Mesendoderm (in vitro differentiated cells): ENCODE measurements at regions not wholly inside any gene's neighbourhood (a gene's known extent, or its start where the extent isn't known, plus 50 kb on each side); places are given as distances from the start of the nearest gene placed in this dataset.
"Not testable (repeated sequence)": the region's sequence is repeated elsewhere in the genome, so short reads cannot be mapped to it uniquely, and the experiment has no call there.

ENCODE experiments used
- DNase-seq: peaks from one replicate; pipeline ENCODE4 v3.0.0; 2013
- H2AK5ac ChIP-seq: 2 replicates; pipeline ENCODE4 v1.6.1; 2013; ENCODE audit warnings: low read length, inconsistent platforms
- H2BK120ac ChIP-seq: 2 replicates; pipeline ENCODE4 v1.6.1; 2013; ENCODE audit warnings: low read depth, mild to moderate bottlenecking, low read length, moderate library complexity, mixed read lengths
- H2BK15ac ChIP-seq: replicated peaks from 2 replicates; pipeline ENCODE4 v1.6.1; 2013; ENCODE audit warnings: low read depth, mild to moderate bottlenecking, moderate library complexity
- H2BK5ac ChIP-seq: 2 replicates; pipeline ENCODE4 v1.6.1; 2013; ENCODE audit warnings: low read length, inconsistent platforms
- H3K18ac ChIP-seq: 2 replicates; pipeline ENCODE4 v1.6.1; 2013; ENCODE audit warnings: mild to moderate bottlenecking, low read length, mixed read lengths
- H3K23ac ChIP-seq: one replicate; pipeline ENCODE4 v1.6.1; 2013; ENCODE audit warnings: low read length
- H3K27ac ChIP-seq: 2 replicates; pipeline ENCODE4 v1.5.1; 2013; ENCODE audit warnings: low read depth, mild to moderate bottlenecking, inconsistent platforms, low read length, moderate library complexity
- H3K27me3 ChIP-seq: 2 replicates; pipeline ENCODE4 v1.6.1; 2013; ENCODE audit warnings: low read length, control low read depth, mild to moderate bottlenecking, inconsistent platforms; ENCODE audit not compliant: insufficient read depth, poor library complexity
- H3K36me3 ChIP-seq: 2 replicates; pipeline ENCODE4 v1.6.1; 2013; ENCODE audit warnings: low read length, inconsistent platforms; ENCODE audit not compliant: control insufficient read depth, insufficient read depth
- H3K4ac ChIP-seq: one replicate; pipeline ENCODE4 v1.6.1; 2013; ENCODE audit warnings: low read depth, mild to moderate bottlenecking, low read length, moderate library complexity
- H3K4me1 ChIP-seq: 2 replicates; pipeline ENCODE4 v1.6.1; 2013; ENCODE audit warnings: low read depth, low read length, inconsistent platforms; ENCODE audit not compliant: control insufficient read depth
- H3K4me2 ChIP-seq: 2 replicates; pipeline ENCODE4 v1.6.1; 2013; ENCODE audit warnings: low read length
- H3K4me3 ChIP-seq: 2 replicates; pipeline ENCODE4 v1.5.1; 2013; ENCODE audit warnings: mild to moderate bottlenecking, low read length
- H3K56ac ChIP-seq: one replicate; pipeline ENCODE4 v1.6.1; 2013; ENCODE audit warnings: low read length
- H3K79me1 ChIP-seq: 2 replicates; pipeline ENCODE4 v1.6.1; 2013; ENCODE audit warnings: low read length, inconsistent platforms
- H3K79me2 ChIP-seq: 2 replicates; pipeline ENCODE4 v1.6.1; 2013; ENCODE audit warnings: mild to moderate bottlenecking, low read length; ENCODE audit not compliant: control insufficient read depth, insufficient read depth
- H3K9ac ChIP-seq: 2 replicates; pipeline ENCODE4 v1.6.1; 2013; ENCODE audit warnings: low read length, inconsistent platforms
- H4K5ac ChIP-seq: one replicate; pipeline ENCODE4 v1.6.1; 2013; ENCODE audit warnings: low read length
- H4K8ac ChIP-seq: one replicate; pipeline ENCODE4 v1.6.1; 2013; ENCODE audit warnings: low read depth, mild to moderate bottlenecking, control low read depth, low read length, moderate library complexity
- WGBS: extraction: QIAGEN DNeasy Blood & Tissue Kit; methylation state at CpG from one replicate; pipeline ENCODE4 v1.1.7; 2013; ENCODE audit warnings: low lambda C conversion rate, missing lambda C conversion rate; ENCODE audit not compliant: insufficient coverage; ENCODE audit errors: extremely low coverage; 5-methylcytosine and 5-hydroxymethylcytosine counted together

DNA sequence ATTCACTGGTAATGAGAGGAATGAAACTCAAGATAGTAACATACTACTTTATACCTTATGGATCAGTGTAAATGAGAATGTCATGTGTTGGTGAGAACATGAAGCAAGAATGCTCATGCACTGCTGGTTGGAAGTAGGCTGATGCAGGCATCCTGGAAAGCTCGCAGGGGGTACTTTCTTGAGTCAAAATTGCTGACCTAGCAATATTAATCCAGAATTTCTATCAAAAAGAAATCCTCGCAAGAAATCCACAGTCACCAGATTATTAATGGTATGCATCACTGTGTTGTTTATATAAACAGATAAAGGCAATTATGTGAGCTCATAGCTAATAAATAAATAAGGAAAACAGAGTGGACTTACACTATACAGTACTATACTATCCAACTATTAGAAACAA, 713.7 kb upstream of the PKDCC start:
- Histone ChIP-seq H3K27me3 (no peaks in the 10 kb centered on the region), H2BK5ac (no peak overlapping the region), H3K4me3 (no peak overlapping the region), H3K4me1 (no peaks in the 10 kb centered on the region), H2AK5ac (no peak overlapping the region), H3K4me2 (no peak overlapping the region), H4K8ac (no peak overlapping the region), H3K27ac (no peak overlapping the region), H2BK15ac (no peak overlapping the region), H3K36me3 (no peaks in the 10 kb centered on the region), H3K23ac (no peak overlapping the region), H2BK120ac (no peak overlapping the region), H4K5ac (no peak overlapping the region), H3K18ac (no peak overlapping the region), H3K9ac (no peak overlapping the region), H3K79me2 (no peaks in the 10 kb centered on the region), H3K56ac (no peak overlapping the region), H3K79me1 (no peaks in the 10 kb centered on the region), H3K4ac (no peak overlapping the region)
- DNase-seq, result no peak
- WGBS, result no CpG with 5 or more reads among the region's 2 CpGs

DNA sequence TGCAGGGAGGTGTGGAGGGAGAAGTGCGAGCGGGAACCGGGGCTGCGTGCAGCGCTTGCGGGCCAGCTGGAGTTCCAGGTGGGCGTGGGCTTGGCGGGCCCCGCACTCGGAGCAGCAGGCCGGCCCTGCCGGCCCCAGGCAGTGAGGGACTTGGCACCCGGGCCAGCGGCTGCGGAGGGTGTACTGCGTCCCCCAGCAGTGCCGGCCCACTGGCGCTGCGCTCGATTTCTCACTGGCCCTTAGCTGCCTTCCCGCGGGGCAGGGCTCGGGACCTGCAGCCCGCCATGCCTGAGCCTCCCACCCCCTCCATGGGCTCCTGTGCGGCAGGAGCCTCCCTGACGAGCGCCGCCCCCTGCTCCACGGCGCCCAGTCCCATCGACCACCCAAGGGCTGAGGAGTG, 712.2 kb upstream of the PKDCC start:
- not testable (repeated sequence) for H2BK5ac ChIP-seq, DNase-seq, H3K4ac ChIP-seq, H3K27ac ChIP-seq, H3K4me3 ChIP-seq, H2BK15ac ChIP-seq, H4K8ac ChIP-seq, H2AK5ac ChIP-seq, H3K79me1 ChIP-seq, H3K9ac ChIP-seq, H4K5ac ChIP-seq, H3K36me3 ChIP-seq, H3K79me2 ChIP-seq, H3K27me3 ChIP-seq, H3K18ac ChIP-seq, H2BK120ac ChIP-seq, H3K56ac ChIP-seq, H3K4me1 ChIP-seq, H3K23ac ChIP-seq, H3K4me2 ChIP-seq
- WGBS, result no CpG with 5 or more reads among the region's 31 CpGs

DNA sequence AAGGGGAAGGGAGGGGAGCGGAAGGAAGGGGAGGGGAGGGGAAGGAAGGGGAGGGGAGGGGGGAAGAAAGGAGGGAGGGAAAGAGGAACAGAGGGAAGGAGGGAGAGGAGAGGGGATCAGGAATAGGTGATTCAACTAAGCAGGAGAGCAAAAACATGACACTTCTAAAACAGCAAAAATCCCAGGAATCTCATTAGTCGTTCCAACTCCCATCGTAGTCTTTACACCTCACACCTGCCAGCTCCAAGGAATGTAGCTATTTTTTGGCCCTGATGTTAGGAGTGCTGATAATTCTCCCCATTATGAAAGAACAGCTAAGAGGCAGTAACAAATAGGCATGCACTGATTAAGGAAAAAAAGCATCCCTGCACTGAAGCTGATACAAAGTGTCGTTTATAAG, 709.9 kb upstream of the PKDCC start:
- H2BK120ac ChIP-seq, result no peak overlapping the region

DNA sequence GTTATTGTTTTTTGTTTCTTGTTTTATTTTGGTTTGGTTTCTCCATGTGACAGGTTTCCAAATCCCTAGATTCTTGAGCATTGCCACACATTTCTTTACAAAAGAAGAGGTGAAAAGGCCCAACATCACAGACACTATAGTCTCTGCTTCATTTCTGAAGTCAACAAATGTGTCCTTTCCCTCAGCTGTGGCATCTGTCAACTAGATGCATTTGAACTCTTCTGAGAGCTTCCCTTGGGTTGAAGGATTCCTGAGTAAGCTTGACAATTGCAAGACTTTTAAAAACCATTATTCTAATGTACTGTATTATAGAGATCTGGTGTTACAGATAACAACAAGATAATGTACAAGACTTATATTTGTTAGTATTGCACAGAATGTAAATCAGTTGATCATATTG, 703.3 kb upstream of the PKDCC start:
- no peak overlapping the region for H3K18ac ChIP-seq
- no peak overlapping the region for H3K23ac ChIP-seq
- no peaks in the 10 kb centered on the region for H3K4me1 ChIP-seq
- no peak overlapping the region for H3K9ac ChIP-seq
- H3K4me3 ChIP-seq, result no peak overlapping the region
- H4K5ac ChIP-seq, result no peak overlapping the region
- H2BK5ac ChIP-seq, result no peak overlapping the region
- H3K79me1 ChIP-seq, result no peaks in the 10 kb centered on the region
- H2BK120ac ChIP-seq, result no peak overlapping the region
- H3K56ac ChIP-seq, result no peak overlapping the region
- H3K79me2 ChIP-seq, result no peaks in the 10 kb centered on the region
- no peak overlapping the region for H2AK5ac ChIP-seq
- no peak overlapping the region for H2BK15ac ChIP-seq
- no peak overlapping the region for H3K4ac ChIP-seq
- H3K4me2 ChIP-seq, result no peak overlapping the region
- no peaks in the 10 kb centered on the region for H3K27me3 ChIP-seq
- no peaks in the 10 kb centered on the region for H3K36me3 ChIP-seq
- H3K27ac ChIP-seq, result no peak overlapping the region
- DNase-seq, result no peak
- H4K8ac ChIP-seq, result no peak overlapping the region

More for the DNA sequence above, 709.9 kb upstream of the PKDCC start:
- Histone ChIP-seq H3K27ac (no peak overlapping the region), H3K79me1 (no peaks in the 10 kb centered on the region), H2BK15ac (no peak overlapping the region), H3K4ac (no peak overlapping the region), H3K4me2 (no peak overlapping the region), H3K4me3 (no peak overlapping the region), H3K18ac (no peak overlapping the region), H3K4me1 (no peaks in the 10 kb centered on the region), H3K36me3 (no peaks in the 10 kb centered on the region), H3K79me2 (no peaks in the 10 kb centered on the region), H4K8ac (no peak overlapping the region), H3K23ac (no peak overlapping the region), H3K27me3 (no peaks in the 10 kb centered on the region), H2BK5ac (no peak overlapping the region), H3K56ac (no peak overlapping the region), H3K9ac (no peak overlapping the region), H4K5ac (no peak overlapping the region), H2AK5ac (no peak overlapping the region)
- peak; percentile 83 for DNase-seq
- WGBS, result no CpG with 5 or more reads among the region's 4 CpGs

DNA sequence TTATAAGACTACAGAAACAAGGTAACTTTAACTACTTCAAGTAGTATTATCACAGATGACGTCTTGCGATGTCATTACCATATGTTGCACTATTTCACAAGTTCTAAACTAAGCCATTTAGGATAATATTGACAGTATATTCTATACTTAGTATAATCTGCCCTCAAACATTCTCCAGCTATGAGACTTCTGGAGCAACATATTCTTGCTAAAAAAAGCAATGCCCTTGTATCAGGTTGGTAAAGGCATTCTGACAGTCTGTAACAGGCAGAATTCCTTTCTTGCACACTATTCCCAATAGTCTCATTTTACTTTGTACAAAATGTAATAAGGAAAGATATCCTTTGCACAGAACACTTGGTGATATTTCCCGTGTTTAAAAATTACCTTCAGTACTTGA, 694.8 kb upstream of the PKDCC start:
- Histone ChIP-seq H3K27ac (no peak overlapping the region), H3K4ac (no peak overlapping the region), H3K36me3 (no peaks in the 10 kb centered on the region), H3K23ac (no peak overlapping the region), H3K56ac (no peak overlapping the region), H2BK5ac (no peak overlapping the region), H3K18ac (no peak overlapping the region), H3K4me2 (no peak overlapping the region), H2BK120ac (no peak overlapping the region), H3K79me2 (no peaks in the 10 kb centered on the region), H2BK15ac (no peak overlapping the region), H4K5ac (no peak overlapping the region), H4K8ac (no peak overlapping the region), H3K4me1 (no peaks in the 10 kb centered on the region), H2AK5ac (no peak overlapping the region), H3K27me3 (no peaks in the 10 kb centered on the region), H3K79me1 (no peaks in the 10 kb centered on the region), H3K9ac (no peak overlapping the region), H3K4me3 (no peak overlapping the region)
- WGBS, result no CpG with 5 or more reads among the region's 3 CpGs
- DNase-seq, result no peak

DNA sequence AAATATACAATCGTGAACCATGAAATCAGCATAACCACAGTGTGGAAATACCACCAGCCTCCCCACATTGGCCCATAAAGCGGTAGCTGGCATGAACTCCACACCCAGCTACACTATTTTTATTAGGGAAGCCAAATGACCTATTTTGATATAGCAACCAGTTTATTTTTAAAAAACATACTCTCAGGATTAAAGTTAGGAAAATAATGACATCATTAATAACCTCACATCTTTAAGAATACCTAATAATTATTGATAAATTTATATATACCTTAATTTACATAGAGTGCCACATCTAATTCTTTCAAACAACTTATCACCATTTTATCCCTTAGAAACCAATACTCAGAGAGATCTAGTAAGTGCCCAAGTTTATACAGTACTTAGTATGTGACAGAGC, 692.0 kb upstream of the PKDCC start:
- Histone ChIP-seq H2BK15ac (no peak overlapping the region), H3K4me1 (no peaks in the 10 kb centered on the region), H3K18ac (no peak overlapping the region), H4K8ac (no peak overlapping the region), H3K4me2 (no peak overlapping the region), H3K27me3 (no peaks in the 10 kb centered on the region), H4K5ac (no peak overlapping the region), H3K36me3 (no peaks in the 10 kb centered on the region), H2BK5ac (no peak overlapping the region), H3K56ac (no peak overlapping the region), H3K23ac (no peak overlapping the region), H3K79me1 (no peaks in the 10 kb centered on the region), H3K9ac (no peak overlapping the region), H2BK120ac (no peak overlapping the region), H3K79me2 (no peaks in the 10 kb centered on the region), H3K4me3 (no peak overlapping the region), H3K27ac (no peak overlapping the region), H3K4ac (no peak overlapping the region), H2AK5ac (no peak overlapping the region)
- DNase-seq, result no peak
- whole genome bisulfite sequencing, result no CpG with 5 or more reads among the region's 2 CpGs
